Upper lobe of left lung (tissue), 4 donors: ENCODE measurements at regions not wholly inside any gene's neighbourhood (a gene's known extent, or its start where the extent isn't known, plus 50 kb on each side); places are given as distances from the start of the nearest gene placed in this dataset.

Experiments used
- CTCF ChIP-seq, 6 experiments: fragments of 450-650 bp in 4 of 6; fragments of 200-600 bp in 2 of 6; sonication (generic) in 2 of 6; IDR thresholded peaks; one replicate each; pipeline ENCODE4 v1.5.1; 2016 to 2019; ENCODE audit warnings: antibody characterized with exemption in 6 of 6
- POLR2A ChIP-seq, 4 donors: fragments of 450-650 bp; IDR thresholded peaks; one replicate each; pipeline ENCODE4 v1.5.1; 2016 to 2017; ENCODE audit warnings: antibody characterized with exemption in 4 of 4, mild to moderate bottlenecking in 2 of 4

GRCh38 chr4:113824396-113824795, 62.9 kb upstream of the CAMK2D start:
- TF ChIP-seq POLR2A (IDR thresholded peaks at IDR 0.05) (no peak), CTCF (IDR thresholded peaks at IDR 0.05) (no peak)
